GM23248 (cell line): ENCODE measurements at regions not wholly inside any gene's neighbourhood (a gene's known extent, or its start where the extent isn't known, plus 50 kb on each side); places are given as distances from the start of the nearest gene placed in this dataset.

Experiments used
- EZH2 ChIP-seq: fragments of 200-600 bp; sonication (generic); IDR thresholded peaks from 2 replicates; pipeline ENCODE4 v1.6.1; 2018; ENCODE audit warnings: antibody characterized with exemption, mild to moderate bottlenecking; ENCODE audit not compliant: insufficient read depth, poor library complexity, severe bottlenecking
- EZH2phosphoT487 ChIP-seq: fragments of 200-600 bp; sonication (generic); IDR thresholded peaks from 2 replicates; pipeline ENCODE4 v1.6.1; 2018; ENCODE audit warnings: antibody characterized with exemption, moderate library complexity, mild to moderate bottlenecking, low read depth; ENCODE audit not compliant: insufficient read depth

GRCh38 chr5:142499591-142500226 lies 174.9 kb upstream of the SPRY4 start:
- TF ChIP-seq EZH2: no peak
- TF ChIP-seq EZH2phosphoT487: no peak
